ENCODE measurements at regions not wholly inside any gene's neighbourhood (a gene's known extent, or its start where the extent isn't known, plus 50 kb on each side); places are given as distances from the start of the nearest gene placed in this dataset.
"Not testable (repeated sequence)": the region's sequence is repeated elsewhere in the genome, so short reads cannot be mapped to it uniquely, and the experiment has no call there.

GRCh38 chr15:58295637-58296215 is 136.1 kb upstream of the LIPC start:
- no peak for DNase-seq (ENCODE audit: low read depth in 2 of 2)

GRCh38 chr15:58296276-58296675 is 135.5 kb upstream of the LIPC start:
- no peak for DNase-seq (ENCODE audit: low read depth in 2 of 2)

DNA sequence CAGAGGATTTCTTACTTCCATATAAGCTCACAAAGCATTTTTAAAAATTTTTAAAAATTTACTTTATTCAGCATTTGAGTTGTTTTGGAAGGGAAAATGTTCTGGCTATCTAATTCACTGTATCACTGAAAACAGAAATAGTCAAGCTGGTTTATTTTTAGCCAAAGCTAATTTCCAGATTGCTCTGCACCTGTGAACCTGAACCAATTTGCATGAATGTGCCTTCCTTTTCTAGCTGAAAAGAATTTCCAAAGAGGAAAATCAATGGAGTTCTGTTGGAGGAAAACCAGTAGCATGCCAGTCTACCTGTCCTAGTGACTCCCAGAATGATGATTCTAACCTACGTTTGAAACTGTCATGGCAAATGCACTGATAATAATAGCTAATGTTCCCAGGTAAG is 134.2 kb upstream of the LIPC start:
- DNase-seq (ENCODE audit: low read depth in 2 of 2) = no peak

GRCh38 chr15:58298879-58299850 is 132.6 kb upstream of the LIPC start:
- no peak for DNase-seq (ENCODE audit: low read depth in 2 of 2)

- DNase-seq (ENCODE audit: low read depth in 2 of 2) = no peak
Measured at GRCh38 chr15:58302832-58303231, 129.0 kb upstream of the LIPC start.

DNA sequence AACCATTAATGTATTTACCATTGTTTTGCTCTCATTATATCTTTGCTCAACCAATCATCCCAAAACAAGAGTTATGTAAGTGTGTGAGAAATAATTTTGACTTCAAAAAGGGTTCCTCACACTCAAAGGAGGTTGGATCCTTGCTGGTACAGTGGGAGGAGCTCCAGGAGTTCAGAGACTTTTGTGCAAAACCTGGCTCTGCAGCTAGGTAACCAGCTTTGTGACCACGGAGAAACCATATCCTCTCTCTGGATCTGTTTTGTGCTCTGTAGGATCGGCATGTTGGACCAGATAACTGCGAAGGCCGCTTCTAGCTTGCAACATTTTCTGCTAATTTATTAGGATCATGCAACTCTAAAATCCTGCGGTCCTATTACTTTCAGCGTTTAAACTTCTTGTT is 128.6 kb upstream of the LIPC start:
- no peak for DNase-seq (ENCODE audit: low read depth in 2 of 2)

DNA sequence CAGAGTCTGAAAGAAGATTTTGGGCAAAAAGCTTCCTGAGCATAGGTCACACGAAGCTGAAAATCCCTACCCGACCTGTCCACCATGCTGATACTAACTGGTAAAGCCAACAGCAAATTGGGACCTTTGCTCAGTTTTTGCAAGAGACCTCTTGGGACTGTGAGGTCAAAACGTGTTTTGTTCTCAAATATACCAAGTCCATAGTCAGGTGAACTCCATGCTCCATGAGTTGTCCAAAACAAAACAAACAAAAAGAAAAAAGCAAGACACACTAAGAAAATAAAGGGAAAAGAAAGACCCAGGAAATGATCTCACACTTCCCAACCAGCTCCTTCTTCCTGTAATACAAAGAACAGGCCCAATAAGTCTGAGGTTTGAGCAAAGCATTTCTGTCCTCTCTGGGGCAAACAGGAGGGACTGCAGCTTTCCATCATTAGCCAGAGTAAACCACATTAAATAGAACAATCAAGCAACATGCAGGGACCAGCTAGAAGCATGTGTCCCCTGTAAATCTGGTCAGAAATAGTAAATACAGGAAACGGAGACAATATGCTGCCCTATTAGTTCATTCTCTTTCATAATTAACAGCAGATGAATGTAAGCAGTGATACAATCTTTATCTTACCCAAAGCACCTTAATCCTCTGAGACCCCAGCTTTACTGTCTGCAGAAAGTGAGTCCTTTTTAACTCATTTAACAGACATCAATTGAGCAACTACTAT is 125.0 kb upstream of the LIPC start:
- DNase-seq (ENCODE audit: low read depth in 2 of 2) = no peak

GRCh38 chr15:58307313-58307961 is 124.4 kb upstream of the LIPC start:
- no peak for DNase-seq (ENCODE audit: low read depth in 2 of 2)

- no peak for DNase-seq (ENCODE audit: low read depth in 2 of 2)
Measured at GRCh38 chr15:58308742-58309355, 122.9 kb upstream of the LIPC start.

DNA sequence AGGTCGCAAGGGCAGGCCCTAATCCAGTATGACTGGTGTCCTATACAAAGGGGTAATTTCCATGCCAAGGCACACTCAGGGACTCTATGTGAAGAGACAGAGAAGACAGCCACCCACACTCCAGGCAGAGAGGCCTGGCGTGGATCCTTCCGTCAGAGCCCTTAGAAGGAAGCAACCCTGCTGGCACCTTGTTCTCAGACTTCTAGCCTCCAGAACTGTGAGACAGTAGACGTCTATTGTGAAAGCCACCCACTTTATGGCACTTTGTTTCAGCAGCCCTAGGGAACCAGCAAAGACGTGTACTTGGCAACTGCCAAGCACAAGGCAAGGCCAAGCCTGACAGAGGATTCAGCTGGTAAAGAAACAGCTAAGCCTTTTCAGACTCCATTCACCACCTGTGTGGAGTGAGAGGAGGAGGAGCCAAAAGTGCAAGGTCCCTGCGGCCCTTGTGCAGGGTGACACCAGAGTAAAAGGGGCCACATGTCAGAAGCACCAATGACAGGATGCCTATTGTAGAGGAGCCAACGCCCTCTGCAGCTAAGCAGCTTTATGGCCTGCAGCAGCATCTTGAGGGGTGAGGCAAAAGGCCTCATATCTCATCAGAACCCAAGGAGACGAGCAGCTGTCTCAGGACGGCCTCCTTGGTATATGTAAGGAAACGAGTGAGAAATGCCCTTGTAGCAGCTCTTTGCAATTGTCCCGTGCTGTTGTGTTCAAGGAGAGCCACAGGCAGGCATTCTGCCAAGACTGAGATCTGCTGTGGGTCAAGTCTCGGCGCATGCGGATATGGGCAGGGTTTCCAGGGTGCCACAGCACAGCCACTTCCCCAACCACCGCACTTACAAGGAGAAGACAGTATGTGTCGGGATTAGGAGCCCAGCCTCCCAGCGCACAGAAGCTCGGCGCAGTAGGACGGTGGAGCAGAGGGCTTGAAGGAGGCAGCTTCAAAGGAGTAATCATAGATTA is 121.5 kb upstream of the LIPC start:
- DNase-seq (ENCODE audit: low read depth in 2 of 2) = no peak

- DNase-seq (ENCODE audit: low read depth in 2 of 2) = no peak
Measured at GRCh38 chr15:58311556-58311955, 120.2 kb upstream of the LIPC start.

GRCh38 chr15:58312031-58312430 is 119.8 kb upstream of the LIPC start:
- no peak for DNase-seq (ENCODE audit: low read depth in 2 of 2)

DNA sequence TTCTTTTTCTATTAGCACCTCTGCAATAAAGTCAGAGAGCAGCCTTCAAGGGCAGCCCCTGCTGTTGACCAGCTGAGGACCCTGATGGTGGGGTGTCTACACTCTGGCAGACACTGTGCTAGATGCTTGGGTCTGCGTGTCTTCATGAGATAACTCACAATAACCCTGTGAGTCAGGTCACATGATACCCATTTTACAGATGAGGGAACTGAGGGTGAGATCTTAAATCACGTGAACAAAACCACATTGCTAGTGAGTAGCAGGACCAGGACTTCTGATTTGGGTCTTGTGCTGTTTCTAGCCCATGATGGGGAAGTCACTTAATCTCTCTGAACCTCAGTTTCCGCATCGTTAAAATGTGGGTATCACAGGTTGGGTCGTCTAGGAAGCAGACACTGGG is 118.5 kb upstream of the LIPC start:
- no peak for DNase-seq (ENCODE audit: low read depth in 2 of 2)

- no peak for DNase-seq (ENCODE audit: low read depth in 2 of 2)
Measured at GRCh38 chr15:58313810-58314592, 117.8 kb upstream of the LIPC start.

DNA sequence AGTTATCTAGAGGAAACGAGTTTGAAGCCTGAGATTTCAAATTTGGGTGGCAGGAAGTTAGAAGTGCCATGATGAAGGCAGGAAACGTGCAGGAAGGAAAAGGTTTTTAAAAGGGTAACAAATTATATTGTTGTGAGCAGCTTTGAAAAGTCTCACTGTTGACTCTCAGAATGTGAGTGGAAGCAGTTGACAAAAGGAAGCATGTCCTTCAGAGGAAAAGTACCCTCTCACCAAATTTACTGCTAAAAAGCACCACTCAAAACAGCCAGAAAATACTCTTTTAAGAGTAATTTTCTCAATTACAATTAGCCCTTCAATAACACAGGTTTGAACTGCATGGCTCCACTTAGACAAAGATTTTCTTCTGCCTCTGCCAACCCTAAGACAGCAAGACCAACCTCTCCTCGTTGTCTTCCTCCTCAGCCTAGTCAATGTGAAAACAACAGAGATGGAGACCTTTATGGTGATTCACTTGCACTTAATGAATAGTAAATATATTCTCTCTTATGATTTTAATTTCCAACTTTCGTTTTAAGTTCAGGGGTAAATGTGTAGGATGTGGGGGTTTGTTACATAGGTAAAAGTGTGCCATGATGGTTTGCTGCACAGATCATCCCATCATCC is 117.1 kb upstream of the LIPC start:
- no peak for DNase-seq (ENCODE audit: low read depth in 2 of 2)

DNA sequence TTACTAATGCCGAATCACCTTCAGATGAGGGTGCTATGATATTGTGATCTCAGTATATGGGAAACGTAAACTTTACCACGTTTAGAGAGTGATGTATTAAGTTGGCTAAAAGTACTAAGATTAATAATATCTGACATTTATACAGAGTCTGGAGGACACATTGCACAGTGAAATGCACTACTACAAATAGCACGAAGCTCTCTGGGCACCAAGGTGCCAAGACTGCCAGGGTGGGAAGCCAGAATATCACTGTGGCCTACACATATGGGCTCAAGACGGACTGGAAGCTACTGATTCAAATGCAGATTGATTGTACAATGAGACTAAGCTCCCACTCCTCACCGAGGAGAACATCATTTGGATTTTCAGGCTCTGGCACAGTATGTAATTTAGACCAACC is 113.3 kb upstream of the LIPC start:
- DNase-seq (ENCODE audit: low read depth in 2 of 2) = no peak

DNA sequence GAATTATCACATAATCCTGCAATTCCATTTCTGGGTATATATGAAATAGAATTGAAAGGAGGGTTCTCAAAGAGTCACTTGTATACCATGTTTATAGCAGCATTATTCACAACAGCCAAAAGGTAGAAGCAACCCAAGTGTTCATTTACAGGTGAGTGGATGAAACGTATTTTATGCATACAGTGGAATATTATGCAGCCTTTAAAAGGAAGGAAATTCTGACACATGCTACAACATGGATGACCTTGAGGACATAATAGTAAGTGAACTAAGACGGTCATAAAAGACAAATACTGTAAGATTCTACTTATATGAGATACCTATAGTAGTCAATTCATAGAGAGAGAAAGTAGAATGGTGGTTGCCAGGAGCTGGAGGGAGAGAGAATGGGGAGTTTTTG is 110.8 kb upstream of the LIPC start:
- DNase-seq (ENCODE audit: low read depth in 2 of 2) = no peak

GRCh38 chr15:58322253-58322652 is 109.5 kb upstream of the LIPC start:
- DNase-seq (ENCODE audit: low read depth in 2 of 2) = no peak

- DNase-seq (ENCODE audit: low read depth in 2 of 2) = not testable (repeated sequence)
Measured at GRCh38 chr15:58323321-58323720, 108.5 kb upstream of the LIPC start.
